ENCODE measurements at regions not wholly inside any gene's neighbourhood (a gene's known extent, or its start where the extent isn't known, plus 50 kb on each side); places are given as distances from the start of the nearest gene placed in this dataset.
"Not testable (repeated sequence)": the region's sequence is repeated elsewhere in the genome, so short reads cannot be mapped to it uniquely, and the experiment has no call there.

- peak; percentile 56 for DNase-seq (ENCODE audit: low spot score)
Observed at GRCh38 chr10:28991333-28992270, 297.3 kb upstream of the LYZL1 start.

DNA sequence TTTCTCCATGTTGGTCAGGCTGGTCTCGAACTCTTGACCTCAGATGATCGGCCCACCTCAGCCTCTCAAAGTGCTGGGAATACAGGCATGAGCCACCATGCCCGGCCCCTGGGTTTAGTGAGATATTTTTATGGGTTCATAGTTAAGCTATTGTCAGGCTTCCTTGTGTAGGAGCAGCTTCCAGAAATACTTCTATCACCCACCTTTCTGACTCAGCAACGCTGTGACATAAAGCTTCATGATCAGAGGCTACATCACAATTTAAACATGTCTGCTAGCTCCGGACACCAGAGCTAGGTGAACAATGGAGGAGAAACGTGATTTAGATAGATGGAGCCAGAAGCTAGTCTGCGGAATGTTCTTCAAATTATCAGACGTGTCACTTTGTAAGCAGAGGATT lies 295.8 kb upstream of the LYZL1 start:
- DNase-seq (ENCODE audit: low spot score): no peak

DNA sequence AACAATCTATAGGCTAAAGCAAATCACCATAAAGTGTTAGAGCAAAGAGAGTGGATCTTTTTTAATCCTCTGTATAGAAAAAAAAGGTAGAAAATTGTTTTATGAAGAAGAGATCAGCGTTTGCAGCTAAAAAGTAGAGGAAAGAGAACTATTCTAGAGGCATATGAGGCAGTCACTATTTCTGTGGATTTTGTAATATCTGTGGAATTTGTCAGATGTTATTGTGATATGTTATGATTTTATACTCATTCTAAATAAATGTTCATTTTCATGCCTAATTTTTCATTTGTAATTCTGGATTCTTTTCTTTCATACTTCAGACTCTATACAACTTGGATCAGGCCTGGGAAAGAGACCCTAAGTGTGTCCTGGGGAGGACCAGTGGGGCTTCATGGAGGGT lies 295.0 kb upstream of the LYZL1 start:
- no peak for DNase-seq (ENCODE audit: low spot score)

GRCh38 chr10:28994802-28995201 lies 294.1 kb upstream of the LYZL1 start:
- not testable (repeated sequence) for DNase-seq (ENCODE audit: low spot score)

DNA sequence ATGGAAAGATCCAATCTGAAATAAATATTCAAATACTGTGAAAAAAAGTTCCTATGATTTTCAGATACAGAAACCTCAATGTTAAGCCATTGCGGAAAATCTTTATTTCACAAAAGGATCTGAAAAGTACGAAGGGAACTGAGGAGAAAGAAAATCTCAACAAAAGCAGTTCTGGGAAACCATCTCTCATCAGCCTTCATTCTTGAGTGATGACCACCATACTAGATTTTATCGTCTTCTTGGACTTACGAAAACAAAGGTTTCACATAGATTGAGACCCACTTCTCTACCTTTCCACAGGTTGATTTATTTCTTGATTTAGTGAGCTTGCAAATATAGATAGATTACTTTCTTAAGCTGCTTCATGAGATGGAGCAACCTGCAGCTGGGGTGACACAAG lies 293.4 kb upstream of the LYZL1 start:
- DNase-seq (ENCODE audit: low spot score): no peak

- DNase-seq (ENCODE audit: low spot score): no peak
Observed at GRCh38 chr10:28996345-28996744, 292.5 kb upstream of the LYZL1 start.

DNA sequence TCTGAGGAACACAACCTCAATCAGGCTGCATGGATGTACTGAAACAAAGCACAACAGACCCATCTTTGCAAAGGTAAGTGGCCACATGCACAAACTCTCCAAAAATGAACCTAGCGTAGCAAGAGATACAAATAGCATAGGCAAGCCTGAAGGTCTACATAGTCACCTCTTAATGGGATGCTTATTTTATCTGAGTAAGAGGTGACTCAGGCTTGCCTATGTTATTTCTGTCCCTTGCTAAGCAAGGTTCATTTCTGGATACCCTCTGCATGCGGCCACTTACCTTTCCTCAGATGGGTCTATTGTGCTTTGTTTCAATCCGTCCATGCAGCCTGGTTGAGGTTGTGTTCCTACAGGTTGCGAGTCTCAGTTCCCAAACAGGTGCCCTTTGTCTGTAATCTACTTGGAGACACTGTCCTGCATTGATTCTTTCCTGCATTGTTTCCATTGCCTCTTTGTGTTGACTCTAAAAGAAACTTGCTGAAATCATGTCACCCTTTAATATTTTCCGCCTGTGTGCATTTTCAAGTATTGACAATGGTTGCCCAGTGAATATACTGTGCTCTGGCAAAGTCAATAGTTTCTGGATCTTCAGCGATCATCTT lies 291.8 kb upstream of the LYZL1 start:
- DNase-seq (ENCODE audit: low spot score): no peak

DNA sequence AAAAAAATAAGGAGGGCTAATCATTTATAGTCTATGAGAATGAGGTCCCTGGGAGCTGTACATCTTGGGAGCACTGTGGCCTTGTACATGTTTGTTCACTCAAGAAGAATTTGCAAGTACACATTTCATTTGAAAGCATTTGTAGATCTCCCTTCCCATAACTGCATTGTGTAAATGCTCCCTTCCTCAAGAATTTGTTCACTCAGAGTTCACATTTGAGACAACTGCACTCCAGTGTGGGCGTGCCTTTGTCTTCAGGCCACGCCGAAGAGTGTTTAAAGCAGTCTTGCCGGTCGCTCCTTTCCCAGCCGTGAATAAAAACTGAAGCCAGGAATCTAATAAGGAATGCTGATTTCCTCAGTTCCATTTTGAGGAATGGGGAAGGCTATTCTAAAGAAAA lies 291.1 kb upstream of the LYZL1 start:
- DNase-seq (ENCODE audit: low spot score): no peak

GRCh38 chr10:29001801-29002200 lies 287.1 kb upstream of the LYZL1 start:
- DNase-seq (ENCODE audit: low spot score): no peak

GRCh38 chr10:29003014-29003413 lies 285.9 kb upstream of the LYZL1 start:
- DNase-seq (ENCODE audit: low spot score): not testable (repeated sequence)

DNA sequence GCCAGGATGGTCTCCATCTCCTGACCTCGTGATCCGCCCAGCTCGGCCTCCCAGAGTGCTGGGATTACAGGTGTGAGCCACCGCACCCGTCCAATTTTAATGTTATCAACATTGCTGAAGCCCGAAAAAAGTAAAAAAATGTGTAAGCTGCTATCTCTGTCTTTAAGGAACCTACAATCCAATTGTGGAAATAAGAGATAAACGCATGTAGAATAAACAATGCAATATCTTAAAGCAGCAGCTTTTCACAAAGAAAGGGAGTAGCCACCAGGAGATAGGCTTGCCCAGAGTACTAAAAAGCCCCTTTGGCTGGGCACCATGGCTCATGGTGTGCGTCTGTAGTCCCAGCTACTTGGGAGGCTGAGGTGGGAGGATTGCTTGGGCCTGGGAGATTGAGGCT lies 282.9 kb upstream of the LYZL1 start:
- DNase-seq (ENCODE audit: low spot score): no peak

DNA sequence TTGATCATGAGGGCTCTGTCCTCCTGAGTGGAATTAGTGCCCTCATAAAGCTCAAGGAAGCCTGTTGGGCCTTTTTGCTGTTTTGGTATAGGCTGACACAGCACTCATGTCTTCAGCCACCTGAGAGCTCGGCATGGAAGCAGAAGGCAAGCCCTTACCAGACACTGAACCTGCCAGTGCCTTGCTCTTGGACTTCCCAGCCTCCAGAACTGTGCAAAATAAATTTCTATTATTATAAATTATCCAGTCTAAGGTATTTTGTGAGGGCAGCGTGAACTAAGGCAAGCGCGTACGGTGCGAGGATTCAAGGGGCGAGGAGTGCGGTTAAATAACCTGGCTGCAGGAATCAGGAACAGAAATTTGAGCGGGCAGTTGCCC lies 281.5 kb upstream of the LYZL1 start:
- no peak for DNase-seq (ENCODE audit: low spot score)

DNA sequence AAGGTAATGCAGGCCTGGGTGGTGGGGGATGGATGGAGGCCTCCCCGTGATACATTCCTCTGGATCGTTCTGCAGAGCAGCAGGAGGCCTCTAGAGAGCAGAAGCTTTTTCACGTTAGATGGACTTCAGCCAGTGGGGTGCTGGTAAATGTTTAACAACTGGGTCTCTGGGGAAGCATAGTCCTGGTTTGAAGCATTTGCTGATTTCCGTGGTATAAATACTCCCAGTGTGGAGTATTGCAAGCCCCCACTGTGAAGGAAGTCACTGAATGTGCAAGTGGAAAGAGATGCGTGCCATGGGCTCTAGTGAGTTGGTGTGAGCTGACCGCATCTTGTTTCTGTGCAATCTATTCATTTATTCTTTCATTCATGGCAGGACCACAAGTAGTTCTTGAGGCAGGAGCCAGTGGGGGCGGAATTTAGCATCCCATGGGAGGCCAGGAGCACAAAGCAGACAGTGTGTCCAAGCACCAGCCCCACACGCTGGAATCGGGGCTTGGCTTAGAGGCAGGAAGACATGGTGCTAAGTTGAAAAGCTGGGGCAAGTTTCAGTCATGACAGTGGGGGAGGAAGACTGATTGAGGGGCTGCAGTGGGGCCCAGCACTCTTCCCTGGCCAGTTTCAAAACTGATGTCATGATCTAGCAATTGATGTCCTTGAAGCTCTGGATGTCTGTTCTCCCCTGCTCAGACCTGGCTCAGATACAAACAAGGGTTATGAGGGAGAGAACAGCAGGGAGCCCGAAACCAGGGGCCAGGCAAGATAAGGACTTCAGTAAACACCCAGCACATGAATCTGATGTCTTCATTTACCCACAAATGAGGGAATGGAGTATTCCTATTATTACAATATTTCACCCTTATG lies 280.9 kb upstream of the LYZL1 start:
- peak; percentile 75 for DNase-seq (ENCODE audit: low spot score)

GRCh38 chr10:29009464-29009863 lies 279.4 kb upstream of the LYZL1 start:
- no peak for DNase-seq (ENCODE audit: low spot score)

DNA sequence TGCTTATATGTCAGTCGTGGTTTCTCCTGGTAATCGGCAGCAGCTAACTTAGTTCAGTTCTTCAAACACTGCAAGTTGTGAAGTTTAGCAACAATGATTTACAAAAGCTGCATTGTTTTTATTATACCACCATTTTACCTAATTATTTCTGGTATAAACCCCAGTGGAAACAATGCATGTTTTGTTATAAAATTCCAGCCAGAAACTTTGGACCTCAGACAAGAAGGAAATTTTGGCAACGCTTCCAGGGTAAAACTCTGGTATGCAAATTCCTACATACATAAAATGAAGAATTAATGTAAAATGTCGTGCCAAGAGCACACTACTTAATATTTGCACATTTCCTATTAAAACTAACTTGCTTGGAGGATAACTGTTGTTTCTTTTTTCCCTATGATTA lies 277.4 kb upstream of the LYZL1 start:
- peak; percentile 68 for DNase-seq (ENCODE audit: low spot score)

DNA sequence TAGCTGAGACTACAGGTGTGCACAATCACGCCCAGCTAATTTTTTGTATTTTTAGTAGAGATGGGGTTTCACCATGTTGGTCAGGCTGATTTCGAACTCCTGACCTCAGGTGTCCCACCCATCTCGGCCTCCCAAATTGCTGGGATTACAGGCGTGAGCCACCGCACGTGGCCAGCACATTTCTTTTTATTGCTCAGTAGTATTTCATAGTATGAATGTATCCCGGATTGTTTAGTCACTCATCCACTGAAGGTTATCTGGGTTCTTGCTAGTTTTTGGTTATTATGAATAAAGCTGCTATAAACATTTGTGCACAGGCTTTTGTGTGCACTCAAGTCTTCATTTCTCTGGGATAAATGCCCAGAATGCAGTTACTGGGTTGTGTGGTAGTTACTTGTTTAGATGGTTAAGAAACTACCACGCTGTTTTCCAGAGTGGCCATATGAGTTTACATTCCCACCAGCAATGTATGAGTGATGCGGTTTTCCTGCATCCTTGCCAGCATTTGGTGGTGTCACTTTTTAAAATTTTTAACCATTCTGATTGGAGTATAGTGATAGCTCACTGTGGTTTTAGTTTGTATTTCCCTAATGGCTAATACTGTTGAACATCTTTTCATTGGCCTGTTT lies 275.8 kb upstream of the LYZL1 start:
- DNase-seq (ENCODE audit: low spot score): no peak

- no peak for DNase-seq (ENCODE audit: low spot score)
Observed at GRCh38 chr10:29021591-29021990, 267.3 kb upstream of the LYZL1 start.

DNA sequence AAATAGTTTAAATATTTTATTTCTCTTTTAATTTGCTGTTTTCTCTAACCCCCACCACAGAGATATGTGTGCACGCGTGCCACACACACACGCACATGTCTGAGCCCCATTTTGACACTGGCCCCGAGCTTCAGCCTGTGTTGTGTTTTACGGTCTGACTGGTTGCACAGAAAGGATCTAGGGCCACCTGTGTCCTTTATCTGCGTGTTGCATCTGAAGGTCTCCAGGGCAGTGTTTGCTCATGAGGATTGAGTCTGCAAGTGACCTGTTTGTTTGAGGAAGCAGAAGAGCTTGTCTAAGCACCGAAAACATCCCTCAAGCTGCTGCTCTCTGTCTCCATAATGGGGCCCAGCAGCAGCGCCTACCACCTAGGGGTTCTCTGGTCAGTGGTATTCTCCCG lies 266.4 kb upstream of the LYZL1 start:
- DNase-seq (ENCODE audit: low spot score): no peak

DNA sequence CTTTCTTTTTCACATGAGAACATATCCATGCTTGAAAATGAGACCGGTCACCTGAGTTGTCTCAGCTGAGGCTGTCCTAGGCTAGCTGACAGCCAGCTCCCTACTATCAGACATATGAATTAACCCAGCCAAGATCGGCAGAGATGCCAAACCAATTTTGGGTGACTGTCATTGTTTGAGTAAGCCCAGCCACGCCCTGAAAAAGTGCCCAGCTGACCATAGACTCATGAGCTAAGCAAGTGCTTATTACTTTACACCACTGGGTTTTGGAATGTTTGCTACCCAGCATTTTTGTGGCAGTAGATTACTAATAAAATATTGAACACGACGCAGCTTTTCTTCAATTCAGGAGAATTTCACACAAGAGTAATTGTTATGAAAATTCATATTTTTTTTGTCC lies 265.2 kb upstream of the LYZL1 start:
- DNase-seq (ENCODE audit: low spot score): no peak

DNA sequence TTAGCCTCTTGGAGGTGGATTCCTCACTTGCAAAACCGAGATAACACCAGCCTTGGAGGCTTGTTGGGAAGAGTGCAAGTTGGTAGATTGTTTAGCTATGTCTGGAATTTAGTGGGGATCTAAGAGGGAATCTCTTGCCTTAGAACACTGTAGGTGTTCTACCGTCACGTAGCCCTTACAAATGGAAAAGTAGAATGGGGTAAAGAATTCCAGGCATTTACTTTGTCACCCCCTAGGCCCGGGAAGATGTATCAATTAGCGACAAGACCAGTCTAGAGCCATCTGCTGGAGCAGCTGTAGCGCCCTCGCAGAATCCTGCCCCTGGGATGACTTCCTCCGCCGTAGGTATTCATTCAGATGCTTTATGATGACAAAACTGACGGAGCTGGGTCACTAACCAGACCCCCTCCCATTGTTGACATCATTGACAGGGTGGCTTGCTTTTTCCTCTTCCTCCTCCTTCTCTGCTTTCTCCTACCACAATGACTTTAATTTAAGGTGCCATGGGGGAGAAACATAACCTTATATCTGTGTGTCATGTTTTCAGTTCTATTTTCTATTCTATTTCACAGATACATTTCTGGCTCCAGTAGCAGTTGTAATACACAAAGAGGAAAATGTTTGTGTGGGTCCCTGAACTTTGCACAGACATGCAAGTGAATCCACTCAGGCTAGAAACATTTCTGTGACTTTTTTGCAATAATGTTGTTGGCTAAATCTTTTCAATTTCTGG lies 262.6 kb upstream of the LYZL1 start:
- no peak for DNase-seq (ENCODE audit: low spot score)

DNA sequence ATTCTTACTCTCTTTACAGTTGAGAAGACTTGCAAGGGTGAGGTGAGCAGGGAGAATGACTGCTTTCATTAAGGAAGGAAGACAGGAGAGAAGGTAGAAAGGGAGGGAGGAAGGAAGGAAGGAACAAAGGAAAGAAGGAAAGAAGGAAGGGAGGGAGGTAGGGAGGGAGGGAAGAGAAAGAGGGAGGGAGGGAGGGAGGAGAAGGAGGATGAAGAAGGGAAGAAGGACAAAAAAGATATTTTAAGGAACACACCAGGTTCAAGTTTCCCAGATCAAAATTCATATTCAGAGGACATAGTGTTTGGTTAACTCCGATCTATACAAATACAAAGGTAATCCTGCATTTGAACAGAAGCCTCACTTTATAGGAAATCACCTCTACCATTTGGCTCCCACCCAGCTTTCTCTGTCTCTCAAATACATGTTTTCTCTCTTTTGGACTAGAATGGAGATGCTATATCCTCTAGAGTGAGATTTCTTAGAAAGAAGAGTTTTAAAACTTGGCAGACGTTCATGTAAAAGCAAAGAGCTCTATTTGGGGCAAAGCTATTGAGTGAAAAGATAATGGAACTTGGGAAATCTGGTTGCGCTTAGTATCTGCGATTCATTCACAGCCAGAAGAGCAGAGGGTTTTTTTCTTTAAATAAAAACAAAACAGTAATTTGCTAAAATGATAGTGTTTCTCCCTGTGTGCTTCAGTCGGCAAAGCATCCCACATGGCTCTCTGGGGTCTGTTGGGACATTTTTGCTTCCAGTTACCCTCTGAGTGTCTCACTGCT lies 261.9 kb upstream of the LYZL1 start:
- DNase-seq (ENCODE audit: low spot score): no peak
